ENCODE measurements at regions not wholly inside any gene's neighbourhood (a gene's known extent, or its start where the extent isn't known, plus 50 kb on each side); places are given as distances from the start of the nearest gene placed in this dataset.

GRCh38 chr1:30187413-30188023 lies 535.9 kb downstream of the MATN1 start:
- TF ChIP-seq POLR2A (IDR thresholded peaks at IDR 0.05): no peak
- no peak for TF ChIP-seq CTCF (IDR thresholded peaks at IDR 0.05 in 4 of 5, conservative IDR thresholded peaks at IDR 0.05 in 1 of 5)

Measured in gastrocnemius medialis (tissue), 4 donors.